Osteoblast (primary cell): ENCODE measurements at regions not wholly inside any gene's neighbourhood (a gene's known extent, or its start where the extent isn't known, plus 50 kb on each side); places are given as distances from the start of the nearest gene placed in this dataset.
A peak's percentile ranks its signal among the peaks of the same experiment; 100 is the strongest.

Experiments used
- DNase-seq: peaks from one replicate; pipeline ENCODE4 v3.0.0; 2011; ENCODE audit warnings: low spot score, mixed read lengths; ENCODE audit not compliant: insufficient read length; ENCODE audit errors: missing footprints
- H2AFZ ChIP-seq: 2 replicates; pipeline ENCODE4 v1.6.0; 2011; ENCODE audit warnings: mild to moderate bottlenecking, low read length
- H3K27ac ChIP-seq: 2 replicates; pipeline ENCODE4 v1.5.1; 2011; ENCODE audit warnings: mild to moderate bottlenecking, low read depth, low read length, moderate library complexity
- H3K27me3 ChIP-seq: 2 replicates; pipeline ENCODE4 v1.6.0; 2012; ENCODE audit warnings: mild to moderate bottlenecking, control low read depth, inconsistent platforms, low read length, moderate library complexity; ENCODE audit not compliant: insufficient read depth
- H3K36me3 ChIP-seq: 2 replicates; pipeline ENCODE4 v1.5.1; 2011; ENCODE audit warnings: mild to moderate bottlenecking, low read length, control low read depth, moderate library complexity; ENCODE audit not compliant: insufficient read depth
- H3K4me1 ChIP-seq: 2 replicates; pipeline ENCODE4 v1.5.1; 2011; ENCODE audit warnings: mild to moderate bottlenecking, low read length, control low read depth, moderate library complexity; ENCODE audit not compliant: insufficient read depth
- H3K4me2 ChIP-seq: 2 replicates; pipeline ENCODE4 v1.6.0; 2011; ENCODE audit warnings: mild to moderate bottlenecking, low read length; ENCODE audit not compliant: insufficient read depth
- H3K4me3 ChIP-seq: fragments of 200-600 bp; sonication (generic); 3 replicates; pipeline ENCODE4 v1.5.1; 2012; ENCODE audit warnings: mild to moderate bottlenecking, low read length, inconsistent platforms; ENCODE audit not compliant: insufficient read depth
- H3K79me2 ChIP-seq: 2 replicates; pipeline ENCODE4 v1.6.0; 2012; ENCODE audit warnings: mild to moderate bottlenecking, low read length, control low read depth, inconsistent platforms; ENCODE audit not compliant: insufficient read depth
- H3K9me3 ChIP-seq: 2 replicates; pipeline ENCODE4 v1.5.1; 2011; ENCODE audit warnings: low read depth, low read length, control low read depth
- H4K20me1 ChIP-seq: 2 replicates; pipeline ENCODE4 v1.6.0; 2012; ENCODE audit warnings: mild to moderate bottlenecking, low read length, control low read depth; ENCODE audit not compliant: insufficient read depth
- TF ChIP-seq, protein P1 (sequence below): IDR thresholded peaks from 2 replicates; pipeline ENCODE4 v1.5.1; 2011; ENCODE audit warnings: mild to moderate bottlenecking, low read depth, low read length, moderate library complexity; ENCODE audit errors: extremely low read depth

DNA sequence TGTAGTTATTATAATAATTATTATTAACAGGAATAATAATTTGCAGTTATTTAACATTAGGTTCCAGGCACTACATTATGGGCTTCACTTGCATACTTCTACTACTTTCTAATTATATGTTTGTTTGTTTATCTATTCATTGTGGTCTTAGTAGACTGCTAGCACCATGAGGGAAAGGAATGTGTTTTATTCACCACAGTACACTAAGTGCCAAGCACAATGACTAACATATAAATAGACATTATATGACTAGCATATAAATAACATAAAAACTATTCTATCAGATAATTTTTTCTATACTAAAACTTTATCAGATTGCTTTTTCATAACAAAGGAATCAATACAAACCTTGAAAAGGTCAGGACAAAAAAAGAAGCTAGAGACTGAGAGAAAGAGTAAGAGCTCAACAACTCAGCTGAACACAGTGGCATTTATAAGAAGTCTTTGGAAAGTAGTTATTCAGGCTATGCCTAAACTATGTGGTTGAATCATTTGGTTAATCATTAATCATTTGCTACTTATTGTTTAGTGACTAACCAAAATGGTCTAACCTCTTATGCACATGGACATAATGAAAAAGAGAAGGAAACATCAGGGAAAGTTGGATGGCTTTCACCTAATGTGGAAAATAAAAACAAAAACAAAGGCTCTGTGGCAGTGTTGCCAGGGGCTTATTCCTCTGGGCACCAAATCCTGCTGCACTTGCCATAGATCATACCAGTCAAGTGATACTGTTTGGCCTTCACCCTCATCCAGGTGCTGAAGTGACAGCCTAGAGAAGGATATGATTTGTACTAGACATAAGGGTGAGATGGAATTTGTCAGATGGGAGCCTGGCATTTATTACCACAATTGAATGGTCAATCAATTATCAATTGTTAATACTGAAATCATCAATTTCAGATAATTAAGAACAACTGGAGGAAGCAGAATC lies 174.9 kb downstream of the ETAA1 start:
- Histone ChIP-seq H3K9me3 (no peaks in the 10 kb centered on the region), H3K27ac (peak overlapping the region; percentile 63), H3K36me3 (no peaks in the 10 kb centered on the region), H3K79me2 (no peaks in the 10 kb centered on the region), H3K27me3 (no peaks in the 10 kb centered on the region), H4K20me1 (no peaks in the 10 kb centered on the region), H3K4me1 (peaks cover 26% of the 10 kb centered on the region), H2AFZ (no peak overlapping the region), H3K4me2 (no peak overlapping the region), H3K4me3 (no peak overlapping the region)
- DNase-seq: no peak
- TF ChIP-seq, protein P1, sequence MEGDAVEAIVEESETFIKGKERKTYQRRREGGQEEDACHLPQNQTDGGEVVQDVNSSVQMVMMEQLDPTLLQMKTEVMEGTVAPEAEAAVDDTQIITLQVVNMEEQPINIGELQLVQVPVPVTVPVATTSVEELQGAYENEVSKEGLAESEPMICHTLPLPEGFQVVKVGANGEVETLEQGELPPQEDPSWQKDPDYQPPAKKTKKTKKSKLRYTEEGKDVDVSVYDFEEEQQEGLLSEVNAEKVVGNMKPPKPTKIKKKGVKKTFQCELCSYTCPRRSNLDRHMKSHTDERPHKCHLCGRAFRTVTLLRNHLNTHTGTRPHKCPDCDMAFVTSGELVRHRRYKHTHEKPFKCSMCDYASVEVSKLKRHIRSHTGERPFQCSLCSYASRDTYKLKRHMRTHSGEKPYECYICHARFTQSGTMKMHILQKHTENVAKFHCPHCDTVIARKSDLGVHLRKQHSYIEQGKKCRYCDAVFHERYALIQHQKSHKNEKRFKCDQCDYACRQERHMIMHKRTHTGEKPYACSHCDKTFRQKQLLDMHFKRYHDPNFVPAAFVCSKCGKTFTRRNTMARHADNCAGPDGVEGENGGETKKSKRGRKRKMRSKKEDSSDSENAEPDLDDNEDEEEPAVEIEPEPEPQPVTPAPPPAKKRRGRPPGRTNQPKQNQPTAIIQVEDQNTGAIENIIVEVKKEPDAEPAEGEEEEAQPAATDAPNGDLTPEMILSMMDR: no peak

DNA sequence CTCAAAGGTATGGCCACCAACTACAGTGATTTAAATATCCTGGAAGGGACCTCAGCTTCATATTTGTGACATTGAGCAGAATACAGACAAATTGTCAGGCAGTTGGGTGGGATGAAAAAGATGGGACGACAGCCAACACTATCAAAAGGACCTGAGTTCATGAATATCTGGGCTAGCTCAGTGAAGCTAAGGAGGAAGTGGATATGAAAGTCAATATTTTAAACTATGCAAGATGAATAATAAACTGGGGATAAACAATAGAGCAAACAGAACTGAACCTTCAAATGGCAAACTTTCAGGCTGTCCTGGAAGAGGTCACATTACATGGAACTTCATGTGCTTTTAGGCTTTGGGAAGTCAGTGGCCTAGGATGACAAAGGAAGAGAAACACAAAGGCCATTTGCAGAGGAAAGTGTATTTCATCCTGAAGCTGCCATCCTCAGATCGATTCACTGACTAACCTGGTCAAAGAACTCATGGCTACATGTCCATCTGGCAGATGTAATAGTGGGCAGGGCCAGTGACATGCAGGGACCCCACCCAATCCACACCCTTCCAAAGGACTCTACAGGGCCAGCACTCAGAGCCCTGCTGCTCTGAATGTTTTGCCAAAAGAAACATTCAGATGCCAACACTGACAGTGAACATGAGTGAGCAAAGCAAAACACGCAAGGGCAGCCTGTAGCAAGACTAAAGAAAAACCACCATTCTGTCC lies 175.7 kb downstream of the ETAA1 start:
- Histone ChIP-seq H3K27me3 (no peaks in the 10 kb centered on the region), H3K4me2 (no peak overlapping the region), H3K4me1 (peaks cover 18% of the 10 kb centered on the region), H3K36me3 (no peaks in the 10 kb centered on the region), H3K79me2 (no peaks in the 10 kb centered on the region), H2AFZ (peak overlapping the region; percentile 50), H3K27ac (peak overlapping the region; percentile 63), H3K4me3 (no peak overlapping the region), H4K20me1 (no peaks in the 10 kb centered on the region), H3K9me3 (no peaks in the 10 kb centered on the region)
- no peak for DNase-seq
- TF ChIP-seq, protein P1: no peak

DNA sequence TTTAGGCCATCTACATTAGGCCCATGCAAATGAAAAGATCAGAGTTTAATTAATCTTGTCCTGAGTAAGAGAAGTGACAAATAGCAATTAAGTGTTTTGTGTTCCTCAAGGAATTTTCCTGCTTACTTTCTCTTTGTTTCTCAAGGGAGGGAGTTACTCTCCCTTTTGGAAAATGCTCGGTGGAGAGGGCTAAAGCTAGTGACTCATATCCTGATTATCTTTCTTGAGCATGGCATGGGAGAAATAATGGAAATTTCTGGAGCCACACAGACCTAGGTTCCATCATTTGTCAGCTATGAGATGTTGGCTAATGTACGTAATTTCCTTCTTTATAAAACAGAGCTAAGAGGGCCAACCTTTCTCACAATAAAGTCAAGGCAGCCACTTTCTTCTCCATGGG lies 177.1 kb downstream of the ETAA1 start:
- Histone ChIP-seq H3K79me2 (no peaks in the 10 kb centered on the region), H4K20me1 (no peaks in the 10 kb centered on the region), H3K36me3 (no peaks in the 10 kb centered on the region), H3K27me3 (no peaks in the 10 kb centered on the region), H3K27ac (peak overlapping the region; percentile 63), H3K4me1 (peaks cover 13% of the 10 kb centered on the region), H2AFZ (peak overlapping the region; percentile 30), H3K9me3 (no peaks in the 10 kb centered on the region), H3K4me3 (no peak overlapping the region), H3K4me2 (peak overlapping the region; percentile 43)
- no peak for DNase-seq
- TF ChIP-seq, protein P1: no peak

DNA sequence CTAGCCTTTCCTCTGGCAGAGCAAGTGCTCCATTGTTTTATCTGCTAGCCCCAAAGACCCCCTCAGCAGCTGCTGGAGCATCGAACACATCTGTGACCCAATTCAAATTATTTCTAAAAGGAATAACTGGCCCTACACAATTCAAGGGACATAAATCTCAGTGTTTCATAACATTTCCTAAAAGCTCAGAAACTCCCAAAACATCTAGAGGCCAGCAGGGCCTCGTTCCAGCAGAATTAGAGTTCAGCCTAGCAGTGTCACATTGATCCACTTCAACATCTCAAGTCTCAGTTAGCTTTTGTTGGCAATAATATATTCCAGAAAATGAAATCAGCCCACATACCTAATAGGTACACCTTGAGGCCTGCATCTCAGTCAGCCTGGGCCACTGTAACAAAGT lies 179.1 kb downstream of the ETAA1 start:
- peak; percentile 17 for DNase-seq

More for the DNA sequence above, 179.1 kb downstream of the ETAA1 start:
- Histone ChIP-seq H3K27me3 (no peaks in the 10 kb centered on the region), H3K9me3 (no peaks in the 10 kb centered on the region), H3K36me3 (no peaks in the 10 kb centered on the region), H3K27ac (no peak overlapping the region), H3K4me3 (no peak overlapping the region), H4K20me1 (no peaks in the 10 kb centered on the region), H3K79me2 (no peaks in the 10 kb centered on the region), H2AFZ (no peak overlapping the region), H3K4me2 (no peak overlapping the region), H3K4me1 (peaks cover 13% of the 10 kb centered on the region)
- TF ChIP-seq, protein P1: no peak
